Ectodermal cell (in vitro differentiated cells): ENCODE measurements at regions not wholly inside any gene's neighbourhood (a gene's known extent, or its start where the extent isn't known, plus 50 kb on each side); places are given as distances from the start of the nearest gene placed in this dataset.

ENCODE experiments used
- H3K27ac ChIP-seq: 2 replicates; pipeline ENCODE4 v1.7.0; 2013; ENCODE audit warnings: mild to moderate bottlenecking, low read depth, low read length; ENCODE audit not compliant: insufficient read depth, poor library complexity, severe bottlenecking
- H3K27me3 ChIP-seq: 2 replicates; pipeline ENCODE4 v1.7.0; 2013; ENCODE audit warnings: mild to moderate bottlenecking, low read length; ENCODE audit not compliant: insufficient read depth, control insufficient read depth, poor library complexity, severe bottlenecking
- H3K36me3 ChIP-seq: one replicate; pipeline ENCODE4 v1.7.0; 2013; ENCODE audit warnings: low read length; ENCODE audit not compliant: control insufficient read depth, insufficient read depth
- H3K4me1 ChIP-seq: one replicate; pipeline ENCODE4 v1.7.0; 2013; ENCODE audit warnings: low read length; ENCODE audit not compliant: control insufficient read depth, insufficient read depth
- H3K4me3 ChIP-seq: 2 replicates; pipeline ENCODE4 v1.7.0; 2013; ENCODE audit warnings: low read depth, low read length, control low read depth; ENCODE audit not compliant: insufficient read depth
- H3K9me3 ChIP-seq: 2 replicates; pipeline ENCODE4 v1.7.0; 2013; ENCODE audit warnings: mild to moderate bottlenecking, low read length, moderate library complexity; ENCODE audit not compliant: control insufficient read depth
- WGBS, 2 experiments: methylation state at CpG; one replicate each; pipeline ENCODE4 v1.1.7; 2013; ENCODE audit warnings: missing lambda C conversion rate in 2 of 2; 5-methylcytosine and 5-hydroxymethylcytosine counted together

DNA sequence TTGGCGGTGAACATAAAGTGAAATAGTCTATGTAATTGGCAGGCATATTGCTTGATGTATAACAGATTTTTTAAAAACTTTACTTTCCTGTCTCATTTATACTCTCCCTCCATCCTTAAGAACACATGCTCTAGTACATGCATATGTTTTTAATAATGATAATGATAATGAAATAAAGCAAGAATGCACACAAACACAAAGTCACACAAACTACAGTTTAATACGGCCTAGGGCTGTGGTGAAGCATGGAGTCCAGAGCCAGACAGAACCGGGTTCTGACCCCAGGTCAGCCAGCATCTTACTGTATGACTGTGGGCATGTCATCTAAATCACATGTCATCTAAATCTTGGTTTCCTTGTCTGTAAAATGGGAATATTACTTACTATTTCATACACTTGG is 324.9 kb upstream of the NFIA start:
- Histone ChIP-seq H3K27me3 (no peaks in the 10 kb centered on the region), H3K4me3 (no peak overlapping the region), H3K27ac (no peak overlapping the region), H3K9me3 (no peaks in the 10 kb centered on the region), H3K4me1 (no peaks in the 10 kb centered on the region), H3K36me3 (no peaks in the 10 kb centered on the region)
- 89 to 93% methylated on average over 2 of the region's 3 CpGs for WGBS, 2 experiments

DNA sequence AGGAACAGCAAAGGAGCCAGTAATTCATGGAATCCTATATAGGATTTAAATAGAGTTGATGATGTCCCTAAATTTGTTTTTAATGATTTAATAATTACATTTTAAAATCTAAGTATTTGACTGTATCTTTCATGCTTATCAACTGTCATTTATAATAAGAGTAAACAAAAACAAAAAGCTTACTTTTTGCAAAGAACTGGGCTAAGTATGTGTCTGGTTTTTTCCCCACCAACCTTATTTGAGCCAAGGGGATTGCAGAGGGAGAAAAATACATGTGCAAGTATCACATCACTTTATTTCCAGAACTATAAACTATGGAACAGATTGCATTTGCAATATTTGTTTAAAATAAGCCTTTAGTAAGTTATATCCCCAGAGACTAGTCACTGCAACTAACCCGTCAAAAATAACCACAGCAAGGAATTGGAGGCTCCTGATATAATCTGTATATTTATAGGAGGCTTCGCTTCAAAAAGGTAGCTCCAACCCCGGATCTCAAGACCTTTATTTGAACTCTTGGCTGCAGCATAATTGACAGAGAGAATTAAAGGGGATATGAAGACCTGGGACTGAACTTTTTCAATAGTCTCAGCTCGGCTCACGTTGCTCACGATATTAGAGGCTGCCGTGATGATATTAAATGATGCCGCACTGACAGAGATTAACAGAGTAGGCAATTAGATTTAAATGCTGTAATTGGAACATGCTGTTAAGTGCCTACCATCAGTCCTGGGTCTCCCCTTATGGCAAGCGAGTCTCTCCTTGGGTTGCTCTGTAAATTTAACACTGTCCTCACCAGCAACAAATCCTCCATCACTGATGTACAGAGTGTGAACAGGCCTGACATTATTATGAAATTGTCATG is 329.1 kb upstream of the NFIA start:
- Histone ChIP-seq H3K4me1 (no peaks in the 10 kb centered on the region), H3K36me3 (no peaks in the 10 kb centered on the region), H3K9me3 (no peaks in the 10 kb centered on the region), H3K27me3 (no peaks in the 10 kb centered on the region), H3K4me3 (no peak overlapping the region), H3K27ac (no peak overlapping the region)
- 94 to 96% methylated on average over 8 to 9 of the region's 9 CpGs for WGBS, 2 experiments

DNA sequence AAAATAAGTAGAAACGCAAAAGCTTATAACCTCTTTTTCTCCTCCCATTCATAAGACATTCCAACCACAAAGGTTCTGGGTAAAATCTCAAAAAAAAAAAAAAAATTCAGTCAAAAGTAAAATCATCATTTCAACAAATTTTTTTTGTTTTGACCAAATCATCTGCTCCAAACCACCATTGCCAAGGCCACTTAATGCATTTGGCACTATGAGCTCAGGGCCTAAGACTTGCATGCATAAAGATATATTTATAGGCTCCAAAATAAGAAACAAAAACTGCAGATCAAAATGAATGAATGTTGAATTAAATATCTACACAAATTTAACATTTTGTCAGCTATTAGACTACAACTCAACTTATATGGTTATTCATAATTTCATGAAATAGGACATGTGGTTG is 331.1 kb upstream of the NFIA start:
- H3K4me3 ChIP-seq: no peak overlapping the region
- H3K4me1 ChIP-seq: no peaks in the 10 kb centered on the region
- 89 to 92% methylated on average over 1 of the region's 1 CpG for WGBS, 2 experiments
- no peak overlapping the region for H3K27ac ChIP-seq
- no peaks in the 10 kb centered on the region for H3K36me3 ChIP-seq
- H3K9me3 ChIP-seq: no peaks in the 10 kb centered on the region
- H3K27me3 ChIP-seq: no peaks in the 10 kb centered on the region

DNA sequence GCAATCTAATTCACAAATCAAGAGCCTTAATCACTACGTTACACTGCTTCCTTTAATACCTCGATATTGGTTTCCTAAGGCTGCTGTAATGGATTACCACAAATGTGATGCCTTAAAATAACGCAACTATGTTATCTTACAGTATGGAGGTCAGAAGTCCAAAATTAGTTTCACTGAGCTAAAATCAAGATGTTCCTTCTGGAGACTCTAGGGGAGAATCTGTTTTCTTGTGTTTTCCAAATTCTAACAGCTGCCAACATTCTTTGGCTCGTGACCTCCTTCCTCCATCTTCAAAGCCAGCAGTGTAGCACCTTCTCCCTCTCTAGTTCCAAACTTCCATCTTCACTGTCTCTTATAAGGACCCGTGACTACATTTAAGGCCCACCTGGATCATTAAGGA is 335.0 kb upstream of the NFIA start:
- no peaks in the 10 kb centered on the region for H3K36me3 ChIP-seq
- no peak overlapping the region for H3K4me3 ChIP-seq
- no peaks in the 10 kb centered on the region for H3K27me3 ChIP-seq
- H3K4me1 ChIP-seq: no peaks in the 10 kb centered on the region
- no peaks in the 10 kb centered on the region for H3K9me3 ChIP-seq
- no peak overlapping the region for H3K27ac ChIP-seq
- 95 to 97% methylated on average over 5 of the region's 5 CpGs for WGBS, 2 experiments

- no peaks in the 10 kb centered on the region for H3K36me3 ChIP-seq
- no peak overlapping the region for H3K27ac ChIP-seq
- H3K4me1 ChIP-seq: no peaks in the 10 kb centered on the region
- H3K27me3 ChIP-seq: no peaks in the 10 kb centered on the region
- no peaks in the 10 kb centered on the region for H3K9me3 ChIP-seq
- no peak overlapping the region for H3K4me3 ChIP-seq
- 80 to 87% methylated on average over 13 of the region's 13 CpGs for WGBS, 2 experiments
Measured at GRCh38 chr1:60746278-60746791, 336.0 kb upstream of the NFIA start.

- Histone ChIP-seq H3K4me1 (no peaks in the 10 kb centered on the region), H3K27me3 (no peaks in the 10 kb centered on the region), H3K4me3 (no peak overlapping the region), H3K36me3 (no peaks in the 10 kb centered on the region), H3K9me3 (no peaks in the 10 kb centered on the region), H3K27ac (no peak overlapping the region)
- 78 to 83% methylated on average over 2 of the region's 2 CpGs for WGBS, 2 experiments
Measured at GRCh38 chr1:60745484-60745883, 336.9 kb upstream of the NFIA start.

DNA sequence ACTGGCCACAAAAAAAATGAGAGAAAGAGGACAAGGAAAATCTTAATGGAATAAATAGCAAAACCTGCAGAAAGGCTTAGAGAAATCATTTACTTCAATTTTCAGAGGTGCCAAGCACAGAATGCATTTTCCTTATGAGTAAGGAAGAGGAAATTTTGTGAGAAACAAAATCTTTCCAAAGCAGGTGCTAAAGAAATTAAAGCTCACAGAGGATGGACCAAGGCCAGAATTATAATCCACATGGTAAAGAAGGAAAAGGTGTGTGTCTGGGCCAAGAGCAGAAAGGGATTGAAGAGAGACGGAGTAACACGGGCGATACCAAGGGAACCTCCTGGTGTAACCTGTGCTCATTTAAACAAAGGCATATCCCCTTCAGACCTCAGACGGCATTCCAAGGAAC is 340.0 kb upstream of the NFIA start:
- Histone ChIP-seq H3K4me1 (no peaks in the 10 kb centered on the region), H3K9me3 (no peaks in the 10 kb centered on the region), H3K4me3 (no peak overlapping the region), H3K27me3 (no peaks in the 10 kb centered on the region), H3K27ac (no peak overlapping the region), H3K36me3 (no peaks in the 10 kb centered on the region)
- WGBS, 2 experiments: 96 to 98% methylated on average over 4 of the region's 4 CpGs

- Histone ChIP-seq H3K36me3 (no peaks in the 10 kb centered on the region), H3K4me3 (no peak overlapping the region), H3K4me1 (no peaks in the 10 kb centered on the region), H3K9me3 (no peaks in the 10 kb centered on the region), H3K27me3 (no peaks in the 10 kb centered on the region), H3K27ac (no peak overlapping the region)
- WGBS, 2 experiments: 92 to 95% methylated on average over 1 to 2 of the region's 2 CpGs
Measured at GRCh38 chr1:60740154-60740553, 342.2 kb upstream of the NFIA start.

GRCh38 chr1:60739729-60740128 is 342.6 kb upstream of the NFIA start:
- Histone ChIP-seq H3K4me3 (no peak overlapping the region), H3K27ac (no peak overlapping the region), H3K36me3 (no peaks in the 10 kb centered on the region), H3K9me3 (no peaks in the 10 kb centered on the region), H3K4me1 (no peaks in the 10 kb centered on the region), H3K27me3 (no peaks in the 10 kb centered on the region)

- Histone ChIP-seq H3K4me3 (no peak overlapping the region), H3K36me3 (no peaks in the 10 kb centered on the region), H3K27ac (no peak overlapping the region), H3K4me1 (no peaks in the 10 kb centered on the region), H3K9me3 (no peaks in the 10 kb centered on the region), H3K27me3 (no peaks in the 10 kb centered on the region)
- WGBS, 2 experiments: 92 to 96% methylated on average over 3 of the region's 3 CpGs
Measured at GRCh38 chr1:60732977-60733401, 349.4 kb upstream of the NFIA start.
